ENCODE measurements at regions not wholly inside any gene's neighbourhood (a gene's known extent, or its start where the extent isn't known, plus 50 kb on each side); places are given as distances from the start of the nearest gene placed in this dataset.

DNA sequence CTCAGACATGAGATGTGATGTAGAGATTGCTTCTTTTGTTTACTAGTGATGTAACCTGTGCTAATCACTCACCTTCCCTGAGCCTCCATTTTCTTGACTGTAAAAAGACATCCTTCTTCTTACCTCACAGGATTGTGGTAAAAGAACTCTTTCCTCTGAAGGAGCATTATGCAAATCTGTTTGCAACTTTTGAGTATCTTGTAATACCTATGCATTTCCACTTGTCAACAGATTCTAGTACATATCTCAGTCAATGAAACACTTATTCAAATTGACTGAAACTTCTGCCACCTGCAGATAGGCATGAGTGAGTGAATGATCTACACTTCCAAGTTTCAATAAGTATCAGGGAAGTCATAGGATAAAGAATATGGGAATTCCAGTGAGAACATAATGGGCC is 174.7 kb downstream of the HHIPL2 start:
- H3K9me2 ChIP-seq (replicated peaks; ENCODE audit: insufficient read depth, low read length): no peaks in the 10 kb centered on the region
- no peak overlapping the region for H3K27ac ChIP-seq (ENCODE audit: low read length)
- no peaks in the 10 kb centered on the region for H3K36me3 ChIP-seq (replicated peaks; ENCODE audit: insufficient read depth, low read length)
- no peak overlapping the region for H2AFZ ChIP-seq (ENCODE audit: low read length)
- no peak overlapping the region for H3K4me2 ChIP-seq (ENCODE audit: low read depth, low read length)
- H3K79me2 ChIP-seq (ENCODE audit: low read length): no peaks in the 10 kb centered on the region
- no peak overlapping the region for H3K9ac ChIP-seq (ENCODE audit: low read length)
- no peaks in the 10 kb centered on the region for H4K20me1 ChIP-seq (ENCODE audit: insufficient read depth, low read length)
- no peaks in the 10 kb centered on the region for H3K27me3 ChIP-seq (replicated peaks; ENCODE audit: insufficient read depth, low read length)
- no peak for DNase-seq
- TF ChIP-seq, protein P1, sequence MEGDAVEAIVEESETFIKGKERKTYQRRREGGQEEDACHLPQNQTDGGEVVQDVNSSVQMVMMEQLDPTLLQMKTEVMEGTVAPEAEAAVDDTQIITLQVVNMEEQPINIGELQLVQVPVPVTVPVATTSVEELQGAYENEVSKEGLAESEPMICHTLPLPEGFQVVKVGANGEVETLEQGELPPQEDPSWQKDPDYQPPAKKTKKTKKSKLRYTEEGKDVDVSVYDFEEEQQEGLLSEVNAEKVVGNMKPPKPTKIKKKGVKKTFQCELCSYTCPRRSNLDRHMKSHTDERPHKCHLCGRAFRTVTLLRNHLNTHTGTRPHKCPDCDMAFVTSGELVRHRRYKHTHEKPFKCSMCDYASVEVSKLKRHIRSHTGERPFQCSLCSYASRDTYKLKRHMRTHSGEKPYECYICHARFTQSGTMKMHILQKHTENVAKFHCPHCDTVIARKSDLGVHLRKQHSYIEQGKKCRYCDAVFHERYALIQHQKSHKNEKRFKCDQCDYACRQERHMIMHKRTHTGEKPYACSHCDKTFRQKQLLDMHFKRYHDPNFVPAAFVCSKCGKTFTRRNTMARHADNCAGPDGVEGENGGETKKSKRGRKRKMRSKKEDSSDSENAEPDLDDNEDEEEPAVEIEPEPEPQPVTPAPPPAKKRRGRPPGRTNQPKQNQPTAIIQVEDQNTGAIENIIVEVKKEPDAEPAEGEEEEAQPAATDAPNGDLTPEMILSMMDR (IDR thresholded peaks at IDR 0.05; ENCODE audit: low read length): no peak
- no peak for TF ChIP-seq EZH2 (optimal IDR thresholded peaks at IDR 0.05; ENCODE audit: low read depth, low read length)
- no peak for TF ChIP-seq EZH2phosphoT487 (IDR thresholded peaks at IDR 0.05; ENCODE audit: low read length)
- H3F3A ChIP-seq (ENCODE audit: insufficient read depth, low read length): no peaks in the 10 kb centered on the region
- H3K4me3 ChIP-seq (ENCODE audit: low read length): no peak overlapping the region
- H3K9me3 ChIP-seq (replicated peaks; ENCODE audit: insufficient read depth, low read length): no peaks in the 10 kb centered on the region
- no peaks in the 10 kb centered on the region for H3K4me1 ChIP-seq (ENCODE audit: low read length)

- H3K36me3 ChIP-seq (replicated peaks; ENCODE audit: insufficient read depth, low read length): no peaks in the 10 kb centered on the region
- no peak overlapping the region for H3K9ac ChIP-seq (ENCODE audit: low read length)
- no peak for DNase-seq
- no peaks in the 10 kb centered on the region for H3K4me1 ChIP-seq (ENCODE audit: low read length)
- H3K4me3 ChIP-seq (ENCODE audit: low read length): no peak overlapping the region
- TF ChIP-seq, protein P1 (IDR thresholded peaks at IDR 0.05; ENCODE audit: low read length): no peak
- no peak for TF ChIP-seq EZH2phosphoT487 (IDR thresholded peaks at IDR 0.05; ENCODE audit: low read length)
- no peak for TF ChIP-seq EZH2 (optimal IDR thresholded peaks at IDR 0.05; ENCODE audit: low read depth, low read length)
- H3K27me3 ChIP-seq (replicated peaks; ENCODE audit: insufficient read depth, low read length): no peaks in the 10 kb centered on the region
- H3K79me2 ChIP-seq (ENCODE audit: low read length): no peaks in the 10 kb centered on the region
- H3K9me3 ChIP-seq (replicated peaks; ENCODE audit: insufficient read depth, low read length): no peaks in the 10 kb centered on the region
- no peak overlapping the region for H2AFZ ChIP-seq (ENCODE audit: low read length)
- no peak overlapping the region for H3K4me2 ChIP-seq (ENCODE audit: low read depth, low read length)
- no peaks in the 10 kb centered on the region for H4K20me1 ChIP-seq (ENCODE audit: insufficient read depth, low read length)
- no peaks in the 10 kb centered on the region for H3K9me2 ChIP-seq (replicated peaks; ENCODE audit: insufficient read depth, low read length)
- H3F3A ChIP-seq (ENCODE audit: insufficient read depth, low read length): no peaks in the 10 kb centered on the region
- no peak overlapping the region for H3K27ac ChIP-seq (ENCODE audit: low read length)
Measured at GRCh38 chr1:222372221-222372620, 175.7 kb downstream of the HHIPL2 start.

DNA sequence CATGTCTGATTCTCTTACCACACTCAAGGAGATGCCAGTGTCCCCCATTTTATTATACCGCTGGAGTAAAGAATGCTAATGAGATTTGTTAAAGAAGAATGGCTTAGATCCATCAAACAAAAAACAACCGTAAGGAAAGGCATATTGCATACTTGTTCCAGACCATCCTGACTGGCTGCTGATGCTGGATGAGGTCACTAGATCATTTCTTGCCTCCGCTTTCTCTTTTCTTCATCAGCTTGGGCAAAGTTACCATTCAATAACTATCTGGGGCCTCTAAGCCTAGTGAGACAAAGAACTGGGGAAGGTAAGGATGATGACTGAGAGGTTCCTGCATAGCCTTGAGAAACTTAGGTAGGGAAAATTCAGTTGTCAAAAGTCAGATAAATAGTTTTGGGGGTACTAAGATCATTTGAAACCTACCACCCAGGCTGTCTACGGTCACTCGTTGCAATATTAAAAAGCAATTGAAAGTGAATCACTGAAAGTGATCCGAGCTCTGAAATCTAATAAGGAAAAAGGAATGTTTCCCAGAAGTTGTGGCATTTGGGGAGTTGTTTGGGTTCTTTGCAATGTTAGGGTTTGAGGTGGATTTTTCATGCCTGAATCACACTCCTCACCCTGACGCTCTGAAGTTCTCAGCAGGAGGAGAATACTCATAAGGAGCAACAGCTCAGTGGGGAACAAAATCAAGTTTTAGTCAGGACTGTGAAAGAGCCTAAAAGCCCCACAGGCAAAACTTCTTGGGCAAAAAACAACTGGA is 176.8 kb downstream of the HHIPL2 start:
- no peak for TF ChIP-seq EZH2phosphoT487 (IDR thresholded peaks at IDR 0.05; ENCODE audit: low read length)
- TF ChIP-seq, protein P1 (IDR thresholded peaks at IDR 0.05; ENCODE audit: low read length): no peak
- no peak for TF ChIP-seq EZH2 (optimal IDR thresholded peaks at IDR 0.05; ENCODE audit: low read depth, low read length)
- no peaks in the 10 kb centered on the region for H3F3A ChIP-seq (ENCODE audit: insufficient read depth, low read length)
- no peak overlapping the region for H2AFZ ChIP-seq (ENCODE audit: low read length)
- H3K4me3 ChIP-seq (ENCODE audit: low read length): no peak overlapping the region
- H3K79me2 ChIP-seq (ENCODE audit: low read length): no peaks in the 10 kb centered on the region
- H3K4me1 ChIP-seq (ENCODE audit: low read length): no peaks in the 10 kb centered on the region
- DNase-seq: no peak
- H3K36me3 ChIP-seq (replicated peaks; ENCODE audit: insufficient read depth, low read length): no peaks in the 10 kb centered on the region
- no peak overlapping the region for H3K9ac ChIP-seq (ENCODE audit: low read length)
- no peaks in the 10 kb centered on the region for H3K9me2 ChIP-seq (replicated peaks; ENCODE audit: insufficient read depth, low read length)
- no peak overlapping the region for H3K27ac ChIP-seq (ENCODE audit: low read length)
- H3K9me3 ChIP-seq (replicated peaks; ENCODE audit: insufficient read depth, low read length): no peaks in the 10 kb centered on the region
- H3K4me2 ChIP-seq (ENCODE audit: low read depth, low read length): no peak overlapping the region
- H4K20me1 ChIP-seq (ENCODE audit: insufficient read depth, low read length): no peaks in the 10 kb centered on the region
- H3K27me3 ChIP-seq (replicated peaks; ENCODE audit: insufficient read depth, low read length): no peaks in the 10 kb centered on the region
